HepG2 (cell line): ENCODE measurements at regions not wholly inside any gene's neighbourhood (a gene's known extent, or its start where the extent isn't known, plus 50 kb on each side); places are given as distances from the start of the nearest gene placed in this dataset.

Source experiments
- NR2C2 ChIP-seq: sonication (generic); formaldehyde crosslinking; IDR thresholded peaks from 2 replicates; pipeline ENCODE4 v1.4.0; 2020; ENCODE audit warnings: missing genetic modification reagents, mild to moderate bottlenecking, moderate library complexity, borderline replicate concordance
- PCBP2 ChIP-seq: fragments of 200-400 bp; formaldehyde crosslinking; optimal IDR thresholded peaks from 2 replicates; pipeline ENCODE3; 2018; ENCODE audit warnings: low read length, low read depth; ENCODE audit not compliant: poor library complexity, severe bottlenecking
- POLR2AphosphoS5 ChIP-seq: IDR thresholded peaks from 2 replicates; pipeline ENCODE4 v1.6.1; 2012; ENCODE audit warnings: low read depth, low read length

DNA sequence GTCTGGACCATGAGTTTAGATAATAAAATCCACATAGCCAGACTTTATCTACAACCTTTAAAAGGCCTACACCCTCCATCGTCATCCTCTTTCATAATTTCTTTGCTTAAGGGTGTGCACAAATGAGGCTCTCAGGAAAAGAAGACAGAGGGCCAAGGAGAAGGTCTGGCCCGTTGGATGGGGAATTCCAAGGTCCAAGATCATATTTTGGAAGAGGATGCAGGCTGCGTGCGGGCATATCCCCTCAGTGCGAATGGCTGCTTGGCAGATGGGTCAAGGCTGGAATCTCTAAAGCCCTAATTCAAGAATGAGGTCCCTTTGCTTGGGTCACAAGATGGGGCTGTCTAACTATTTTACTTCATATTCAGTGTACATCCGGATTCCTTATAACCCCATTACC, 782.2 kb upstream of the NCAM2 start:
- TF ChIP-seq PCBP2 = no peak
- no peak for TF ChIP-seq POLR2AphosphoS5
- TF ChIP-seq NR2C2 (CRISPR knock-in tag) = no peak
